ENCODE measurements at regions not wholly inside any gene's neighbourhood (a gene's known extent, or its start where the extent isn't known, plus 50 kb on each side); places are given as distances from the start of the nearest gene placed in this dataset.

- H4K8ac ChIP-seq (ENCODE audit: extremely low read depth, insufficient read depth, low read length), result no peak overlapping the region
- no peaks in the 10 kb centered on the region for H3K36me3 ChIP-seq (ENCODE audit: control insufficient read depth in 2 of 4, insufficient read depth in 4 of 4, low read length in 3 of 4)
- H3K4me3 ChIP-seq (ENCODE audit: extremely low read depth in 1 of 4, insufficient read depth in 2 of 4, low read depth in 3 of 4, low read length in 4 of 4), result no peak overlapping the region
- H3K14ac ChIP-seq (ENCODE audit: insufficient read length), result no peak overlapping the region
- no peak overlapping the region for H3K27ac ChIP-seq (ENCODE audit: low read depth, low read length)
- H3K4ac ChIP-seq (replicated peaks; ENCODE audit: insufficient read length, low read depth, low read length), result no peak overlapping the region
- H3K9me3 ChIP-seq (ENCODE audit: insufficient read depth in 2 of 2, low read depth in 1 of 2, low read length in 1 of 2), result no peaks in the 10 kb centered on the region
- no peak overlapping the region for H4K91ac ChIP-seq (replicated peaks; ENCODE audit: insufficient read length, low read length)
- H4K20me1 ChIP-seq (replicated peaks in 1 of 2; ENCODE audit: control insufficient read depth in 1 of 2, insufficient read depth in 2 of 2, low read length in 2 of 2), result no peaks in the 10 kb centered on the region
- no peaks in the 10 kb centered on the region for H3K79me1 ChIP-seq (ENCODE audit: low read depth, low read length)
- no peak overlapping the region for H3K4me2 ChIP-seq (ENCODE audit: insufficient read depth in 1 of 2, low read depth in 2 of 2, low read length in 2 of 2)
- no peaks in the 10 kb centered on the region for H3K27me3 ChIP-seq (replicated peaks in 1 of 4; ENCODE audit: control insufficient read depth in 3 of 4, extremely low read depth in 1 of 4, insufficient read depth in 3 of 4, low read length in 3 of 4)
- no peaks in the 10 kb centered on the region for H3K79me2 ChIP-seq (ENCODE audit: control insufficient read depth in 1 of 2, insufficient read depth in 2 of 2, low read length in 2 of 2)
- H2AFZ ChIP-seq (ENCODE audit: low read length), result no peak overlapping the region
- no peak overlapping the region for H3K23ac ChIP-seq (ENCODE audit: insufficient read length)
- no peaks in the 10 kb centered on the region for H3K4me1 ChIP-seq (replicated peaks in 1 of 4; ENCODE audit: control insufficient read depth in 3 of 4, insufficient read depth in 4 of 4, low read length in 3 of 4)
- FAIRE-seq, result no peak
- 93% methylated on average over 11 of the region's 11 CpGs; no CpG with 5 or more reads in 1 of the 2 experiments for WGBS, 2 experiments (ENCODE audit: extremely low coverage in 1 of 2, insufficient coverage in 1 of 2, insufficient read length in 1 of 2, insufficient replicate concordance in 2 of 2, low coverage in 1 of 2, low lambda C conversion rate in 2 of 2, missing lambda C conversion rate in 1 of 2)
- H2BK120ac ChIP-seq (replicated peaks; ENCODE audit: low read depth, low read length), result no peak overlapping the region
- no peak overlapping the region for H3K56ac ChIP-seq (replicated peaks; ENCODE audit: insufficient read length, low read depth, low read length)
- H2BK5ac ChIP-seq (ENCODE audit: low read depth, low read length), result no peak overlapping the region
- no peaks in the 10 kb centered on the region for H3K23me2 ChIP-seq (ENCODE audit: low read depth, low read length)
- H3K18ac ChIP-seq (ENCODE audit: extremely low read depth, low read length), result no peak overlapping the region
- POLR2A ChIA-PET (ENCODE audit: partially characterized antibody), result interaction anchor here (1.8 kb wide), 1 partner anchor 377 kb away, joined by 6 read pairs; the partner anchor contains the start of gene DIMT1
- CTCF ChIA-PET (ENCODE audit: partially characterized antibody), result interaction anchor here (0.6 to 3.9 kb wide), 20 partner anchors 8 to 376 kb away, joined by 3 to 23 read pairs (median 4); no protein-coding TSS in a partner anchor
- DNase-seq (ENCODE audit: low read depth in 1 of 2, low spot score in 2 of 2), result no peak
- H2BK12ac ChIP-seq (ENCODE audit: low read depth, low read length), result no peak overlapping the region
- no peak overlapping the region for H2BK15ac ChIP-seq (ENCODE audit: low read length)
- no peak overlapping the region for H4K5ac ChIP-seq (ENCODE audit: insufficient read length, low read depth, low read length)
- no peak overlapping the region for H2BK20ac ChIP-seq (ENCODE audit: low read length)
- no peak overlapping the region for H2AK5ac ChIP-seq (ENCODE audit: low read depth, low read length)
- no peak overlapping the region for H3K9ac ChIP-seq (replicated peaks in 1 of 4; ENCODE audit: extremely low read depth in 1 of 4, low read depth in 3 of 4, low read length in 3 of 4)
- TF ChIP-seq SP1 (IDR thresholded peaks at IDR 0.05; ENCODE audit: low read depth, low read length), result no peak
- TF ChIP-seq TAF7 (optimal IDR thresholded peaks at IDR 0.05; ENCODE audit: borderline replicate concordance, low read depth, low read length), result no peak
- no peak for TF ChIP-seq EGR1 (IDR thresholded peaks at IDR 0.05; ENCODE audit: borderline replicate concordance, low read depth, low read length)
- TF ChIP-seq BRCA1 (IDR thresholded peaks at IDR 0.05; ENCODE audit: low read depth, low read length), result no peak
- no peak for TF ChIP-seq SUZ12 (IDR thresholded peaks at IDR 0.05; ENCODE audit: low read length)
- TF ChIP-seq PHF8 (conservative IDR thresholded peaks at IDR 0.05; ENCODE audit: low read depth, low read length), result no peak
- TF ChIP-seq SP2 (IDR thresholded peaks at IDR 0.05; ENCODE audit: low read length), result no peak
- no peak for TF ChIP-seq GTF2F1 (IDR thresholded peaks at IDR 0.05; ENCODE audit: borderline replicate concordance, low read depth, low read length)
- no peak for TF ChIP-seq ATF2 (IDR thresholded peaks at IDR 0.05; ENCODE audit: low read length)
- no peak for TF ChIP-seq HDAC2 (IDR thresholded peaks at IDR 0.05; ENCODE audit: borderline replicate concordance in 1 of 2, low read depth in 2 of 2, low read length in 2 of 2)
- no peak for TF ChIP-seq SP4 (IDR thresholded peaks at IDR 0.05; ENCODE audit: low read length)
- no peak for TF ChIP-seq SIN3A (conservative IDR thresholded peaks at IDR 0.05 in 1 of 2, IDR thresholded peaks at IDR 0.05 in 1 of 2; ENCODE audit: low read depth in 1 of 2, low read length in 2 of 2)
- TF ChIP-seq CEBPB (IDR thresholded peaks at IDR 0.05; ENCODE audit: low read depth, low read length), result no peak
Measured at GRCh38 chr5:62780230-62780629, 201.6 kb downstream of the LRRC70 start.

Measured in H1 (cell line).